ENCODE measurements at regions not wholly inside any gene's neighbourhood (a gene's known extent, or its start where the extent isn't known, plus 50 kb on each side); places are given as distances from the start of the nearest gene placed in this dataset.
"Not testable (repeated sequence)": the region's sequence is repeated elsewhere in the genome, so short reads cannot be mapped to it uniquely, and the experiment has no call there.

- whole genome bisulfite sequencing, 3 donors = 78 to 93% (median 86%) methylated on average over 16 to 17 of the region's 18 CpGs
- no peak overlapping the region for H3K27ac ChIP-seq (ENCODE audit: low read depth, low read length)
Measured at GRCh38 chr5:15385553-15385952, 114.4 kb upstream of the FBXL7 start.

- 81 to 88% (median 82%) methylated on average over 12 of the region's 12 CpGs for WGBS, 3 donors
- H3K27ac ChIP-seq (ENCODE audit: low read depth, low read length) = no peak overlapping the region
Measured at GRCh38 chr5:15385037-15385436, 114.9 kb upstream of the FBXL7 start.

GRCh38 chr5:15384581-15384980 lies 115.4 kb upstream of the FBXL7 start:
- H3K27ac ChIP-seq (ENCODE audit: low read depth, low read length) = no peak overlapping the region
- WGBS, 3 donors = 82 to 88% (median 88%) methylated on average over 16 of the region's 16 CpGs

GRCh38 chr5:15384176-15384575 lies 115.8 kb upstream of the FBXL7 start:
- H3K27ac ChIP-seq (ENCODE audit: low read depth, low read length) = no peak overlapping the region
- WGBS, 3 donors = 70 to 92% (median 82%) methylated on average over 9 of the region's 9 CpGs

GRCh38 chr5:15383469-15383868 lies 116.5 kb upstream of the FBXL7 start:
- H3K27ac ChIP-seq (ENCODE audit: low read depth, low read length) = no peak overlapping the region
- 27 to 72% (median 60%) methylated on average over 1 of the region's 1 CpG for WGBS, 3 donors

GRCh38 chr5:15383021-15383420 lies 117.0 kb upstream of the FBXL7 start:
- 75 to 94% (median 90%) methylated on average over 3 of the region's 3 CpGs for WGBS, 3 donors
- no peak overlapping the region for H3K27ac ChIP-seq (ENCODE audit: low read depth, low read length)

GRCh38 chr5:15377573-15378340 lies 122.2 kb upstream of the FBXL7 start:
- 70 to 90% (median 82%) methylated on average over 2 of the region's 2 CpGs for WGBS, 3 donors
- H3K27ac ChIP-seq (ENCODE audit: low read depth, low read length) = no peak overlapping the region

GRCh38 chr5:15376803-15377202 lies 123.2 kb upstream of the FBXL7 start:
- WGBS, 3 donors = 65 to 90% (median 84%) methylated on average over 2 of the region's 2 CpGs
- H3K27ac ChIP-seq (ENCODE audit: low read depth, low read length) = no peak overlapping the region

GRCh38 chr5:15376088-15376487 lies 123.9 kb upstream of the FBXL7 start:
- no peak overlapping the region for H3K27ac ChIP-seq (ENCODE audit: low read depth, low read length)
- WGBS, 3 donors = 59 to 89% (median 80%) methylated on average over 1 of the region's 1 CpG

GRCh38 chr5:15375559-15375958 lies 124.4 kb upstream of the FBXL7 start:
- WGBS, 3 donors = 52 to 91% (median 91%) methylated on average over 1 of the region's 1 CpG
- no peak overlapping the region for H3K27ac ChIP-seq (ENCODE audit: low read depth, low read length)

GRCh38 chr5:15374886-15375285 lies 125.1 kb upstream of the FBXL7 start:
- H3K27ac ChIP-seq (ENCODE audit: low read depth, low read length) = no peak overlapping the region

GRCh38 chr5:15373151-15373550 lies 126.8 kb upstream of the FBXL7 start:
- no peak overlapping the region for H3K27ac ChIP-seq (ENCODE audit: low read depth, low read length)

GRCh38 chr5:15371184-15371583 lies 128.8 kb upstream of the FBXL7 start:
- 52 to 65% (median 63%) methylated on average over 3 of the region's 3 CpGs for WGBS, 3 donors
- no peak overlapping the region for H3K27ac ChIP-seq (ENCODE audit: low read depth, low read length)

- no peak overlapping the region for H3K27ac ChIP-seq (ENCODE audit: low read depth, low read length)
- 75 to 94% (median 89%) methylated on average over 2 of the region's 2 CpGs for WGBS, 3 donors
Measured at GRCh38 chr5:15368835-15369234, 131.1 kb upstream of the FBXL7 start.

- 65 to 94% (median 90%) methylated on average over 3 of the region's 3 CpGs for WGBS, 3 donors
- no peak overlapping the region for H3K27ac ChIP-seq (ENCODE audit: low read depth, low read length)
Measured at GRCh38 chr5:15367489-15367888, 132.5 kb upstream of the FBXL7 start.

GRCh38 chr5:15366676-15367391 lies 133.1 kb upstream of the FBXL7 start:
- H3K27ac ChIP-seq (ENCODE audit: low read depth, low read length) = no peak overlapping the region
- 35 to 51% (median 38%) methylated on average over 6 of the region's 6 CpGs for WGBS, 3 donors

GRCh38 chr5:15365070-15365469 lies 134.9 kb upstream of the FBXL7 start:
- H3K27ac ChIP-seq (ENCODE audit: low read depth, low read length) = no peak overlapping the region

GRCh38 chr5:15363601-15364000 lies 136.4 kb upstream of the FBXL7 start:
- H3K27ac ChIP-seq (ENCODE audit: low read depth, low read length) = no peak overlapping the region
- 64 to 69% (median 65%) methylated on average over 2 of the region's 2 CpGs for WGBS, 3 donors

- 51 to 75% (median 72%) methylated on average over 4 of the region's 4 CpGs for WGBS, 3 donors
Measured at GRCh38 chr5:15357092-15357453, 142.9 kb upstream of the FBXL7 start.

More at GRCh38 chr5:15357092-15357453, 142.9 kb upstream of the FBXL7 start:
- not testable (repeated sequence) for H3K27ac ChIP-seq (ENCODE audit: low read depth, low read length)

All from adipose tissue (tissue), 3 donors.